NCI-H1105 treated with DMSO at 0.1 percent for 48 hours (cell line): ENCODE measurements at regions not wholly inside any gene's neighbourhood (a gene's known extent, or its start where the extent isn't known, plus 50 kb on each side); places are given as distances from the start of the nearest gene placed in this dataset.
A peak's percentile ranks its signal among the peaks of the same experiment; 100 is the strongest.

Experiments
- DNase-seq: peaks from one replicate; lab custom pipeline; 2025; lab: John Stamatoyannopoulos, UW

DNA sequence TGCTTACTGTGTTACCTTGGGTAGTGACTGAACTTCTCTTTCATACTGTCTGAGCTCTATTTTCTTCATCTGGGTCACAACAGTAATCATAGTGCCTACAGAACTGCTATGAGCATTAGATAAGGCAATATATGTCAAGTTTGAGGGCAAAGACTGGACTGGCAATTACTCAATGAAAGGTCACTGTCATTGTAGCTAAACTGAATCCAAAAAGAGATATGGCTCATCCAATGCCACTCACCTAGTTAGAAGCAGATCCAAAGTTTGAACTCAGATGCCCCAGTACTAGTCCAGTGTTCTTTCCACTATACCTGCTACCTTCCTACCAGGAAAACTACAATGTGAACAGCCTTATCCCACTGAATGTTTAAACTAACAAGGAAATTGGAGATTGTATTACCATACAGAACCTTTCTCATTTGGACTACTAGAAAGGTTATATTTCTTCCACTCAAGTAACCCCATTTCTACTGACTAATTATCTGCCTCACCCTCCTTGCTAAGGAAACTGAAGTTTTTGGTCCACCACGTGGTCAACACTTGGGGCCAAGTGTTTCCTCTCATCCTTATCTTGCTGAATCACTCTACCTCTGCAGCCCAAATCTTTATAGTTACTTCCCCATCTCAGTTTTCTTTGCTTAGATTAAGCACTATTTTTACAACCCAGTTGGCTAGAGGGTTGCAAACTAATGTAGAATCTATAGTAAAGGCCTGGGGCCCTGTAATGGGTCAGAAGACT is 202.3 kb upstream of the LPP start:
- no peak for DNase-seq

DNA sequence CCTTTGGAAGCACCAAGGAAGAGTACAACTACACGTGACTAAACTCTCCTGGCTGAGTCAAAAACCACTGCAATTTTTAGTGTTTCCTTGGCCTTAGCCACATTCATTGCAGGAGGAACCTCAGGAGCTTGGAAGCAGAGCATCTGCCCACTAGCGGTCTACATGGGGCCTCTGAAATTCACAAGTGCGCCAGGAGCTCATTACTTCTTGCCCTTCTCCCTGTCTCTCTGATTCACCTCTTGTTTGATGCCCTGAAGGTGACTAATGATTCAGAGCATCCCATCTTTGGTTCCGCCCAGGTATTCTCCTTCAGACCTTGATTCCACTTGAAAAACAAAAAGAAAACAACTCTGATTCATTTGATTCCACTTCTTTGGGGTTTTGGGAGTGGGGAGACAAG is 201.1 kb upstream of the LPP start:
- DNase-seq, result no peak

DNA sequence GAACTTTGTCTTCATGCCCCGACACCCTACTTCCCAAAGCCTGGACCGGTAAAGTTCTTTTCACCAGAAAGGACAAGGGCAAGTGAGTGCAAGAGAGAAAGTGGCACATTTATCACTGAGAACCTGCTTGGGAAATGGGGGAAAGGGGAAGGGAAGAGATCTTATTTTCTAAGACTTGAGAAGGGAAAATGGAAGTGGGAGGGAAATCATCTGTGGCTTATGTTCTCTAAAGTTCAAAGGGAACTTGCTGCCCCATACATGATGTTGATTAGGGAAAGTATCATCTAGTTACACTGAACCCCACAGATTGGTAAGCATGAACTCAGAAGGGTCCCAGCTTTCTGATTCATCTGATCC is 199.5 kb upstream of the LPP start:
- DNase-seq, result no peak

DNA sequence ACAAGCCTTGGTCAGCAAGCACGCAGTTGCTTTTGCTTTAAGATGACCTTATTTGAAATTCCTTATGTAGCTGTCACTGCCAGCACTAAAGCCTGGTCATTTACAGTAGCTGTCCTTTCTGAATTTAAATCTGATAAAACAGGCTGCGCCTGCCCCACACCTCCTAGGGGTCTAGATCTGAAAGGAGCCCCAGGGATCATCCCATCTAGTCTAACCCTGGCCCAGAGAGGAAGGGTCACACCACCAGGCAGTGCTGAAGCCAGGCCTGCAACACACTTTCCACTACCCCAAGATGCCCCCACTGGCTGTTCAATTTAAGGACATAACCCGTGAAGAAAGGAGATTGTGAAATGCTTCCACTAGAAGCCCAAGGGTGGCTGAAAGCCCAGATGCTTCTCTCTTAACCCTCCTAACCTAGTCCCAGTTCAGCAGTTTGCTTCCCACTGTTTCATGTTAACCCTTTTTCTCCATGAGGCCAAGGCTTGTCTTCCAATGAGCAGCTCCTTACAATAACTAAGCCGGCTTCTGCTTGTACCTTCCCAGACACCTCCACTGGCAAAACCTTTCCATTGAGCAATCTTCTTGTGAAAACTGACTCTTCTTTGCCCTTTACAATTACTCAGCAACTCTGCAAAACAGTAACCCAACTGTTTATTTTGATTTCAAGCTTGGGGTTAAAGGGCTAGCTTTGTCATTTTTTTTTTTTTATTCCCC is 198.9 kb upstream of the LPP start:
- DNase-seq, result no peak

DNA sequence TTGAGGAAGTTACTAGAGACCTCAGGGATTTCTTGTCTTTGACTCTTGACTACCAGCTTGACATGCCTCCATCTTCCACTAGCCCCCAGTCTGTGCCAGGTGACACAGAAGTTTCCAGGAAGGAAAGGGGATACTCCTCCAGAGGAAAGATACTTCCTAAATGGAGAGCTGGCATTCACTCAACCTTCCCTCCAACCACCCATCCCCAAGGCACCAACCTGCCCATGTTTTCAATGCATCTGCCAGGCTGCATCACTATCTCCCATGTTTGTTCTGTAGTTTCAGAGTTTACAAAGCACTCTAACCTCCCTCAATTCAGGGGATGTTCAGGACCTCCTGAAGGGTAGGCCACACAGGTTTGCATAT is 198.4 kb upstream of the LPP start:
- no peak for DNase-seq

DNA sequence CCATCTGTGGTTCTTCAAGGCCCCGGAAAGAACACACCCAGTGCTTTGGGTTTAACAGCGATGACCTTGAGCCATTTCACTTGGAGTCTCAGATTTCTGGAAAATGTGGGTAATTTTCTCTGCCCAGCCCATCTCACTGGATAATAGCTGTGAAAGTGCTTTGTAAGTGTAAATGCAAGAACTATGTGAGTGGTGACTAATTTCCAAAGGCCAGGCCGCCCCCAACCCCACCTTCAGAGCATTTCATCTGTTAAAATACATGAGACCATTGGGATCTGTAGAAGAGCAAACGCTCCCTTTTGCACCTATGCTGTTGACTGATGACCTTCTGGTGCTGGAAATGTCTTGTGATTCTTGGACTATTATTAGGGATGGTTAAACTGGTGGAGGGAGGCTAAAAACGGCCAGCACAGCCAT is 196.8 kb upstream of the LPP start:
- no peak for DNase-seq

DNA sequence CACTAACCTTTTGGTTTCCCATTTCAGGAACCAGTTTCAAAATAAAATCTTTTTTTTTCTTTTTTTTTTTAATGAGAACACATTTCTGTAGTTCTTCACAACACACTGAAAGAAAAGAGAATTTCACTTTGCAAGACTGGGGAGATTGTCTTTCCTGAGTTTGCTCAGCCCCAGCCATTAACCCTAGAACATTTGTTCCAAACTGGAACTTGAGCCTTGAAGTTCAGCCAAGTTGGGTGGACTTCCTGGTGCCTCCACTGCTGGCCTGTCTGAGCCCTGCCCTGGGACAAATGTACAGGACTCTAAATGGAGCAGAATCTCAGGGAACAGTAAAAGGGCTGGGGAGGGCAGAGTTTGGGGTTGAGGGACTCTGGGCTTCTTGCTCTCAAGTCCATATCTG is 196.4 kb upstream of the LPP start:
- no peak for DNase-seq

DNA sequence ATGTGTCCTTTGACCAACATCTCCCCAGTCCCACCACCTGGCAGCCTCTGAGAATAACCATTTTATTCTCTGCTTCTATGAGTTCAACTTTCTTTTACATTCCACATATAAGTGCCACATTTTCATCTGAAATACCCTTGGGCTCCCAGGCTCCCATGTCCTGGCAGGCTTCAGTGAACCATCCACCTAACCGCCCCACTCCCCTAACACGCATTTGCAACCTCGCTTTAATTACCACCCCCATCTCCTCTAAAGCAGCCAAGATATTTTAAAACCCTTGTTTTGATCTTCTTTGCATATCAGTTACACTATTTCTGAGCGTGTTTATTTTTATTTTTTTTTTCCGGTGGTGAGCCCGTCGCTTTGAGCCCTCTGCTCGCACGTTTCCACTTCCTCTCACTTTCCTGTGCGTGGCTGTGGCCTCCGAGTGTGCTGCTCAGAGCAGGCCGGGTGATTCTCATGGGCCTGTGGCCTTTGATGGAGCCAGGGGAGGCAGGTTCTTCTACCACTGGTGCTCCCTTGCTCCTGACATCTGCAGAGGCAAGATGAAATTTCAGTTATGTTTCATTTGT is 195.4 kb upstream of the LPP start:
- no peak for DNase-seq

DNA sequence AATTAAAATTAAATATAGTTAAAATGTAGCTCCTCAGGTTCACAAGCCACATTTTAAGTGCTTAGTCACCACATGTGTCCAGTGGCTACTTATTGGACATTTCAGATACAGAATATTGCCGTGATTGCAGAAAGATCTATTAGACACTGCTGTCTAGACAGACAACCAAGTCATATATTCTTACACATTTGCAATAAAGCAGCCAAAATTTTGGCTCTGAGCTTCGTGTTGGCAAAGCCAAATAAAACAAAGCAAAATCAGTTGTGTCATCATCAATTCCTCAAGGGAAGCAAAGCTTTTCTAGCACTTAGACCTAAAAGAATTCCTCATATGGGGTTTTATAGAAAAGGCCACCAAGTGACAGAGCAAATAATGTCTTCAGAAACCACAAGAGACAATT is 193.1 kb upstream of the LPP start:
- no peak for DNase-seq

DNA sequence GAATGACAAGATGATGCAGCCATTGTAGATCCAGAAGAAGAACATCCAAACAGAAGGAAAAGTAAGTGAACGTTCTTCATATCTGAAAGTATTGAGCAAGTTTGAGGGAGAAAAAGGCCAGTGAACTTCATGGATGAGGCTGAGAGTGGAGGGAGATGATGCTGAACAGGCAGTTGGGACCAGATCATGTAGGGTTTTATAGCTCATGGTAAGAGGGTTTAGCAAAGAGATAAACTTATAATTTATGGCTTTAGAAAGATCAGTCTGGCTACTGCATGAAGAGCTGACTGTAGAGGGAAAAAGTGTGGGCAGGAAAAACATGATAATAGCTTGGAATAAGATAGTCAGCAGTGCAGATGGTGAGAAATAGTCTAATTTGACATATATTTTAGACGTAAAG is 192.6 kb upstream of the LPP start:
- no peak for DNase-seq

DNA sequence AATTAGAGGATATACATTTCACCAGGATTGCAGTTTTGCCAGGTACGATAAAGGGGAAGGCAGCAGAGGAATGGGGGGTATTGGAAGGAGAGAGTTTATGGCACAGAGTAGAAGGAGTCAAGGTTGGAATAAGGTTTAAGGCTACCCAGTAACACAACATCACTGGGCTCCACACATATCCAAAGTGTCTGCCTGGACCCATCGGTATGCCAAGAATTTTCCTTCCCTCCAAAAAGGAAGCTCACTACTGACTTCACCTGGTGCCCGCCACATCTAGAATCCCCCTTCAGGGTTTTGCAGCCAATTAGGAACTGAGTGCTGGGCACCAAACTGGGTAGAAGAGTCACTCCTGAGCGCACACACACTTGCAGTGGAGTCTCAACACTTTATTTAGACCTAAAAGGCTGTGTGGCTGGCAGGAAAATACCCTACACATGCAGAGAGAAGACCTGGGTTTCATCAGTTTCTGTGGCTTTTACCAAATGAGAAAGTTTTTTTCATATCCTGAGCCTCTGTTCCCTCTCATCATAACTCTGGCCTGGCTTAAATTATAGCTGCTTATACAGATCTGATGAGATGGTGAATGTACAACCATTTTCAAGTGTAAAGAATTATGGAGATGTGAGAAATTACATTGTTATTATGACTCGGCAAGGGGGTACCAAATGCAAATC is 190.8 kb upstream of the LPP start:
- no peak for DNase-seq

DNA sequence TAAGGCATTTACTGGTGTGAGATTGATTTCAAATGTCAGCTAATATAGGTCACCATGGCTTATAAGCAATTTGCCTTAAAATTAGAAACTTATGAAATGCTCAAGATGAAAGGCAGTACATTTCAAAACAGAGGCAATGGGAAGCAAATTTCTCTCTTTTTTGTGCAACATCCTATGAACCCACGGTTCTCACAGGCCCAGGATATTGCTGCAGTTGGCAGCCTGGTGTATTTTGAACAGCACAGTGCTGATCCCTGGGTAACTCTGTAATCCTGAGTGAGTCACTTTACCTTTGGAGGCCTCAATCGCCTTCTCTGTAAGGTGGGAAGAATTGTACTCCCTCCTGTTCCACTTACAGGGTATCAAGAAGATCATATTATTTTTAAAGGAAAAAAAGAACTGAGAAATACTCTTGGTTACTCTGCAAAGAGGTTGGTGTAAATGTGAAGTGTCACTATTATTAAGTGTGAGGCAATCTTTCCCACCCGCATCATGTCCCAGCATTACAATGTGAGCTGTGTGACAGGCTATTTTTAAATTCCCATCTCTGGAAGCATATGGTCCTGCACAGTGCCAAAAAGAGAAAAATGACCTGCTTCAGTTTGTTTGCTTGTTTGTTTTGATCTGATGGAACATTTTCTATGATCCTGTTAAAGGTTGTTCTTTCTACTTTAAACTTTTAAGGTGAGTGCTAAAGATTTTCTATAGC is 190.1 kb upstream of the LPP start:
- DNase-seq, result no peak

DNA sequence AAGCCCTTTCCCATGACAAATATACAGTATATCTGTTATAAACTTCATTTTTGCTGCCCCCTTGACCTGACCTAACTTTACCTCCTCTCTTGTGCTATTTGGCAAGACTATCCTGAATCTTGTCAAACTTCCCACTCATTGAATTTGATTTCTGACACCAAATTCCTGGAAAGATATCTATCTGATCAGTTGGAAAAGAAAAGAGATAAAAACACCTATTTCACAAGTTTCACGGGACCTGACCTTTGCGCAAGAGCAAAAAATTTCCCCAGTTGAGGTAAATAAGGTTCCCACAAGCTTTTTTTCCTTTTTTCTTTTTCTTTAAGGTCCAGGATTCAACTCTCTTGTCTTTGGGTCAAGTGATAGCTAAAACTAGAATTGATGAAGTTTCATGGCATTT is 189.2 kb upstream of the LPP start:
- no peak for DNase-seq

DNA sequence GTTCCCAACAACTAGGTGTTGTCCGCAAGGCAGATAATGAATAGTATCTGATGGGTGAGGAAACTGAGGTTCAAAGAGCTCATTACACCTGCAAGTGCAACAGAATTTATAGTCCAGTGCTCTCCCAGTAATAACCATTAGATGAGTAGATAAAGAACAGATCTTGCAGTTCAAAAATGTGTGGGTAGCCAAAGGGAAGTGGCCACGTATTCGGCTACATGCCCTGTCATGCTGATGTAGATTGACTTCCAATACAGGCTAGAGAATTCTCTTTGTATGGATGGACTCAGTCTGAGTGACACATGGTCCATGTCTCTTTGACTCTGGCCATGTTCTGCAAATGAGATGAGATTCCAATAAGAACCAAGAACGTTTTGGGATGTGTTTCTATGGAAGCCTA is 187.9 kb upstream of the LPP start:
- no peak for DNase-seq

DNA sequence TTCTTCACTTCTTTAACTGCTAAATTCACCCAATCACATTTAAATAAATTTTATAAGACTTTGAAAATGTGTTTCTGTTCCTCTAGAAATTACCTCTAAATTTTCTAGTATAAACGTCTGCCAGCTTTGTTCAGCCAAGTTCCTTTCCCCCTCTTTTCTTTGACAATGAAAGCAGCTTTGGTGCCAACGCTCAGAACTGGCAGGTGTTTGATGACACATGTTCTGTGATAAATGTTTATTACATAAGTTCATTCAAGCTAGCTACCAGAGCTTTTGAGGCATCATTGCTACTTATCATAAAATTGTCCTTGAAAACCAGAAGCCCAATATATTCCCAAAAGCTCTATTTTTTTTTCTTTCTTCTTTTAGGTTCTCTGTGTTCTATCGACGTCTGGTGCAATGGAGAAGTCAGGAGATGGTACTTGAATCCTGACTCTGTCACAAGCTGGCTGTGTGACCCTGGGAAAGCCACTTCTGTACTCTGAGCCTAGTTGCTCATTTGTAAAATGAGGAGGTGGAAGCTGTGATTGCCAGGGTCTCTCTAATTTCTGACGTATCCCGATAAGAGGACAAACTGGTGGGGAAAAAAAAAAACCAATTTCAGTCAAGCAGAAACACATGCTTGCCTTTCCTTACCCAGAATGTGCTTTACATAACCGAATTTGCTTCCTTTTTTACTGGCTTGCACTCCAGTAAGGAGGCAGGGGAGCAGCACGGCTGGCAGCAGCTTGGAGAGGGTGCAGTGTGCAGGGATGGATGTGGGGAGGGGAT is 187.1 kb upstream of the LPP start:
- peak; percentile 48 for DNase-seq

DNA sequence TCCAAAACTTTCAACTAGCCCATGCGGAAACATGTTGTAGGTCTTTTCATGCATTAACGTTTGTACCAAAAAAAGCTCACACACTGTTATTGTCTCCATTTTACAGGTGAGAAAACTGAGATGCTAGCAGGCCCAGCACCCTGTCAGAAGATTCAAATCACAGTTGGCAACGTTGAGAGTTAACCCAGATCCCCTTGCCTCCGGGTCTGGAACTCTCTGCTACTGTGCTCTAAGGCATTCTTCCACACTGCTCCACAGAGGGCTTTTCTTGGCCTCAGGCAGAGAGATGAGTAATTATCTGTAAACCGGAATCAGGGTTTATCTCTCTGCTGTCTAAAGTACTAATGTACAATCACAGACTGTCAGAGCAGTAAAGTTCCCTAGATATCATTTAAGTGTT is 186.0 kb upstream of the LPP start:
- no peak for DNase-seq

DNA sequence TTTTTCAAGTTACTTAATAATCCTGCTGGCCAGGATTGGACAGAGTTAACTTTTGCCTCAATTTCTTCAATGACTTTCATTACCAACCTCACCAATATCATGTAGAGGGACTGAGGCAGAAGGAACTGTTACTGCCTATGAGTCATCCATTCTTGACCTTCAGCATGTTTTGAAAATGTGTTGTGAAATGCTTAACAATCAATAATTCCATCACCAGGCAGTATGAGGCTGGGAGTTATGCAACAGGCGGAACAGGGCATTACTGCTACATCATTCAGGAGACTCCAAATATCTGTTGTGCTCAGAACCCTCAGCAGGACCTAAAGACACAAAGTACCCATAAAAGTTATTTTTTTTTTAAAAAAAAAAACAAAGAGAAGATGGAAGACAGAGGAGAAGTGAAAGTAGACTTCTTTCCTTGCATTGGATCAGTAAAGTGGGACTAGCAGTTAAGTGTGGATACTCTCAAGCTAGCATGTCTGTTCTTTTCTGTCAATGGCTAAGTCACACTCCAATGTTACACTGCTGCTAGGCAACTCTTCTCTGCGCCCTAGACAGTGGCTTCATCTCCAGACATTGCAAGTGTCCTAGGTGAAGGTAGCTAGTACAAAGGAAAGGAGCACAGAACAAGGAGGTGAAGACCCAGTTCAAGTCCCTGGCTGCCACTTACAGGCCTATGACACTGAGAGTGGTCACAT is 184.9 kb upstream of the LPP start:
- no peak for DNase-seq

DNA sequence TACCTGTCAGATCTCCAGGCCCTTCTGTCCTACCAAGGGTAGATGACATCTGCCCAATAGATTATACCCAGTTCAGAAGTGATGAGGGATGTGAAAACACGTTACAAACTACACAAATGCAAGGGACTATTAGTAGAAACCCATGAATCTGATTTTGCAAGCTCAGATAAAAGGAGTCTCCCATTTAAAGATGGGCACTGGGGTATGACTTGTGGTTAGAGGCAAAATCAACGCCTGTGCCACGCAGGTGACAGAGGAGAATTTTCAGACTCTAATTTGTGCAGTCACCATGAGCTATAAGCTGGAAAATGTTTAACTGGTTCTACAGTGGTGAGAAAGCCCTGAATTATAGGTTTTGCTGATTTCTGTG is 184.4 kb upstream of the LPP start:
- DNase-seq, result no peak

DNA sequence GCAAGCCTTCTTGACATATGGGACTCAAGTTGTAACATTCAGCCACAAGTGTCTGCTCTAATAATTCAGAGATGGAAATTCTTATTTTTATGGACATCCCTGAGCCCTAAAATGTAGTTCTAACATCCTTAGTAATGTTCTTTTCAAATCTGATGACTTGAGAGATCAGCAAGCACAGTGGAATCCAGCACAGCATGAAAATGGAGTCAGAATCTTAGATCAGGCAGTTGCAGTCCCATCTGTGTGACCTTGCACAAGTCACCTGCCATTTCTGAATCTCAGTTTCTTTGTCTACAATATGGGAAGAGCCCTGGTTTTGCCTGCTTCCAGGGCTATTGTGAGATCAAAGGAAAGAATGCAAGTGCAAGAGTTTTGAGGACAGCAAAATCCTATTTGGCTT is 183.9 kb upstream of the LPP start:
- DNase-seq, result no peak

DNA sequence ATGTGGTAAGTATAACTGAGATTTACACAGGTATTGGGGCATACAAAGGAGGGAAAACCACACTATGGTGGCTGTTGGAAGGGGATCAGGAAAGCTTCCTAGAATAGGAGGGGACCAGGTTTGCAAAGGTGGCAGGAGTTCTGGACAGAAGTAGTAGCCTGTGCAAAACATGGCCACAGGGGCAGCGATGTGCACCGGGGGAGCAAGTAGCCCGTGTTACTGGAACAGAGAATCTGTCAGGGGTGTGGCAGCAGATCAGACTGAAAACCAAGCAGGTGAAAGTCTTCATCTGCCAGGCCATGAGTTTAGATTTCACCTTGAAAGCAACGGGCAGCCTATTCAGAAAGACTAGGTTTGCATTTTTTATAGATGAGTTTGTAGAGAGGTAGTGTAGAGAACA is 182.3 kb upstream of the LPP start:
- DNase-seq, result no peak

DNA sequence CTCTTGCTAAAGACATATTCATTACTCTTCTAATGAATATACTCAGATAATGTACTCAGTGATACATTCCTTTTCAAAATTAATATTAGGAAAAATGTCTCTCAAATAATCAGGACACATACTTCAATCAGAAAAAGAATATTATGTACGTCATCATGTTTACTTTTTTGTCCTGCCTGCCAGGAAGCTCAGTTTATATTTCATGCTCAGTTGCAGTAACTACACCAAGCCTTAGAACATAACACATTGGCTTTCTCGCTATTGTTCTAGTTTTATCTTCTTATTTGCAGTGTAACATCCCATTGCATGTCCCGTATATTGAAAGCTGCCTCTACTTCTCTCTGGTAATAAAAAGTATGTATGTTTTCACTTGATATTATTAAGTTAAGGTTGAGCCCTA is 181.5 kb upstream of the LPP start:
- DNase-seq, result no peak
